Renal pelvis (tissue), 1 donor: ENCODE measurements at regions not wholly inside any gene's neighbourhood (a gene's known extent, or its start where the extent isn't known, plus 50 kb on each side); places are given as distances from the start of the nearest gene placed in this dataset.

Experiments used
- DNase-seq: peaks from one replicate; pipeline ENCODE4 v3.0.0-alpha.2; 2013

- no peak for DNase-seq
Measured at GRCh38 chr4:15291122-15291521, 136.7 kb upstream of the C1QTNF7 start.

GRCh38 chr4:15293711-15294110 is 134.1 kb upstream of the C1QTNF7 start:
- no peak for DNase-seq

GRCh38 chr4:15294202-15294601 is 133.6 kb upstream of the C1QTNF7 start:
- no peak for DNase-seq

GRCh38 chr4:15294832-15295231 is 133.0 kb upstream of the C1QTNF7 start:
- no peak for DNase-seq

GRCh38 chr4:15295421-15296162 is 132.2 kb upstream of the C1QTNF7 start:
- DNase-seq: no peak

GRCh38 chr4:15297344-15297743 is 130.5 kb upstream of the C1QTNF7 start:
- no peak for DNase-seq

GRCh38 chr4:15299627-15300026 is 128.2 kb upstream of the C1QTNF7 start:
- DNase-seq: no peak

- no peak for DNase-seq
Measured at GRCh38 chr4:15303052-15303641, 124.7 kb upstream of the C1QTNF7 start.

GRCh38 chr4:15314974-15315373 is 112.9 kb upstream of the C1QTNF7 start:
- no peak for DNase-seq

GRCh38 chr4:15317246-15317645 is 110.6 kb upstream of the C1QTNF7 start:
- no peak for DNase-seq

GRCh38 chr4:15318621-15319348 is 109.0 kb upstream of the C1QTNF7 start:
- no peak for DNase-seq

GRCh38 chr4:15320121-15320678 is 107.6 kb upstream of the C1QTNF7 start:
- DNase-seq: no peak

- DNase-seq: no peak
Measured at GRCh38 chr4:15322006-15322405, 105.8 kb upstream of the C1QTNF7 start.

GRCh38 chr4:15325987-15326386 is 101.8 kb upstream of the C1QTNF7 start:
- DNase-seq: no peak

- DNase-seq: peak; percentile 77
Measured at GRCh38 chr4:15327311-15328298, 100.2 kb upstream of the C1QTNF7 start.

GRCh38 chr4:15331930-15332329 is 95.9 kb upstream of the C1QTNF7 start:
- DNase-seq: no peak

GRCh38 chr4:15332377-15332776 is 95.5 kb upstream of the C1QTNF7 start:
- DNase-seq: no peak

GRCh38 chr4:15333692-15334633 is 93.9 kb upstream of the C1QTNF7 start:
- DNase-seq: no peak

GRCh38 chr4:15336410-15337167 is 91.2 kb upstream of the C1QTNF7 start:
- no peak for DNase-seq
